Suprapubic skin (tissue), 4 donors: ENCODE measurements at regions not wholly inside any gene's neighbourhood (a gene's known extent, or its start where the extent isn't known, plus 50 kb on each side); places are given as distances from the start of the nearest gene placed in this dataset.

Experiments used
- POLR2A ChIP-seq, 2 donors: fragments of 450-650 bp; IDR thresholded peaks; one replicate each; pipeline ENCODE4 v1.6.1; 2017; ENCODE audit warnings: antibody characterized with exemption in 2 of 2, mild to moderate bottlenecking in 2 of 2, moderate library complexity in 2 of 2
- POLR2AphosphoS5 ChIP-seq, 3 donors: sonication (generic); formaldehyde crosslinking; IDR thresholded peaks; one replicate each; pipeline ENCODE4 v1.6.1; 2017; ENCODE audit warnings: antibody characterized with exemption in 3 of 3
- TF ChIP-seq, protein P1 (sequence below), 2 donors: fragments of 200-600 bp in 1 of 2; fragments of 450-650 bp in 1 of 2; sonication (generic) in 1 of 2; IDR thresholded peaks; one replicate each; pipeline ENCODE4 v1.5.1; 2016 to 2019; ENCODE audit warnings: antibody characterized with exemption in 2 of 2, mild to moderate bottlenecking in 1 of 2, moderate library complexity in 1 of 2

DNA sequence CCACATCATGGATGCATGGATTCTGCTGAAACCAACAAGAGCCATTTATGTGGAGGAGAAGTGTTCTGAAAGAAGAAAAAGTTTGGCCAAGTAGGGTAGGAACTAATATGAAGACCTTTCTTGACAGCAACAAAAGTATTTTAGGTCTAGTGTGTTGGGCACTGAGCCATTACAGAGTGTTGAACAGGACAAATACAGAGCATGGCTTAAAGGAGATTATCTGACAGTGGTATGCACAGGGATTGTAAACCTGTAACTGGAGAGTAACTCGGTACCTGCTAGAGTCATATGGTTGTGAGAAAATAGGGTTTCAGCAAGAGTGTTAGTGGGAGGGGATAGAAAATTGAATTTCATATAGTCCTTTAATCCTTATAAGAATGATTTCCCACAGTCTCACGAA, 513.2 kb upstream of the WWC1 start:
- TF ChIP-seq, protein P1, sequence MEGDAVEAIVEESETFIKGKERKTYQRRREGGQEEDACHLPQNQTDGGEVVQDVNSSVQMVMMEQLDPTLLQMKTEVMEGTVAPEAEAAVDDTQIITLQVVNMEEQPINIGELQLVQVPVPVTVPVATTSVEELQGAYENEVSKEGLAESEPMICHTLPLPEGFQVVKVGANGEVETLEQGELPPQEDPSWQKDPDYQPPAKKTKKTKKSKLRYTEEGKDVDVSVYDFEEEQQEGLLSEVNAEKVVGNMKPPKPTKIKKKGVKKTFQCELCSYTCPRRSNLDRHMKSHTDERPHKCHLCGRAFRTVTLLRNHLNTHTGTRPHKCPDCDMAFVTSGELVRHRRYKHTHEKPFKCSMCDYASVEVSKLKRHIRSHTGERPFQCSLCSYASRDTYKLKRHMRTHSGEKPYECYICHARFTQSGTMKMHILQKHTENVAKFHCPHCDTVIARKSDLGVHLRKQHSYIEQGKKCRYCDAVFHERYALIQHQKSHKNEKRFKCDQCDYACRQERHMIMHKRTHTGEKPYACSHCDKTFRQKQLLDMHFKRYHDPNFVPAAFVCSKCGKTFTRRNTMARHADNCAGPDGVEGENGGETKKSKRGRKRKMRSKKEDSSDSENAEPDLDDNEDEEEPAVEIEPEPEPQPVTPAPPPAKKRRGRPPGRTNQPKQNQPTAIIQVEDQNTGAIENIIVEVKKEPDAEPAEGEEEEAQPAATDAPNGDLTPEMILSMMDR (IDR thresholded peaks at IDR 0.05) = no peak
- TF ChIP-seq POLR2A (IDR thresholded peaks at IDR 0.05) (no peak), POLR2AphosphoS5 (IDR thresholded peaks at IDR 0.05) (no peak)
